ENCODE measurements at regions not wholly inside any gene's neighbourhood (a gene's known extent, or its start where the extent isn't known, plus 50 kb on each side); places are given as distances from the start of the nearest gene placed in this dataset.
"Not testable (repeated sequence)": the region's sequence is repeated elsewhere in the genome, so short reads cannot be mapped to it uniquely, and the experiment has no call there.

- FAIRE-seq, result no peak
Measured at GRCh38 chr13:55543053-55543452, 1597.7 kb upstream of the PRR20A start.

GRCh38 chr13:55550624-55551023 lies 1590.1 kb upstream of the PRR20A start:
- FAIRE-seq (no peak), DNase-seq (ENCODE audit: insufficient read length, low spot score) (no peak)

More at GRCh38 chr13:55543053-55543452, 1597.7 kb upstream of the PRR20A start:
- DNase-seq (ENCODE audit: insufficient read length, low spot score), result no peak

- FAIRE-seq, result no peak
- no peak for DNase-seq (ENCODE audit: insufficient read length, low spot score)
Measured at GRCh38 chr13:55553701-55554100, 1587.0 kb upstream of the PRR20A start.

- FAIRE-seq (no peak), DNase-seq (ENCODE audit: insufficient read length, low spot score) (no peak)
Measured at GRCh38 chr13:55554741-55555140, 1586.0 kb upstream of the PRR20A start.

- DNase-seq (ENCODE audit: insufficient read length, low spot score), result no peak
- FAIRE-seq, result no peak
Measured at GRCh38 chr13:55560331-55560730, 1580.4 kb upstream of the PRR20A start.

- FAIRE-seq, result no peak
- DNase-seq (ENCODE audit: insufficient read length, low spot score), result no peak
Measured at GRCh38 chr13:55563267-55563666, 1577.5 kb upstream of the PRR20A start.

- FAIRE-seq (no peak), DNase-seq (ENCODE audit: insufficient read length, low spot score) (no peak)
Measured at GRCh38 chr13:55566334-55566733, 1574.4 kb upstream of the PRR20A start.

- DNase-seq (ENCODE audit: insufficient read length, low spot score) (no peak), FAIRE-seq (no peak)
Measured at GRCh38 chr13:55566779-55567178, 1573.9 kb upstream of the PRR20A start.

GRCh38 chr13:55567721-55568625 lies 1572.7 kb upstream of the PRR20A start:
- DNase-seq (ENCODE audit: insufficient read length, low spot score) (no peak), FAIRE-seq (no peak)

GRCh38 chr13:55569082-55569481 lies 1571.6 kb upstream of the PRR20A start:
- DNase-seq (ENCODE audit: insufficient read length, low spot score), result no peak
- no peak for FAIRE-seq

- FAIRE-seq (no peak), DNase-seq (ENCODE audit: insufficient read length, low spot score) (no peak)
Measured at GRCh38 chr13:55569514-55569913, 1571.2 kb upstream of the PRR20A start.

GRCh38 chr13:55570371-55570770 lies 1570.3 kb upstream of the PRR20A start:
- DNase-seq (ENCODE audit: insufficient read length, low spot score) (no peak), FAIRE-seq (no peak)

- DNase-seq (ENCODE audit: insufficient read length, low spot score), result no peak
- FAIRE-seq, result no peak
Measured at GRCh38 chr13:55571237-55571867, 1569.4 kb upstream of the PRR20A start.

- DNase-seq (ENCODE audit: insufficient read length, low spot score) (no peak), FAIRE-seq (no peak)
Measured at GRCh38 chr13:55572408-55572807, 1568.3 kb upstream of the PRR20A start.

- DNase-seq (ENCODE audit: insufficient read length, low spot score) (no peak), FAIRE-seq (no peak)
Measured at GRCh38 chr13:55572862-55573261, 1567.9 kb upstream of the PRR20A start.

GRCh38 chr13:55573565-55573964 lies 1567.2 kb upstream of the PRR20A start:
- FAIRE-seq (no peak), DNase-seq (ENCODE audit: insufficient read length, low spot score) (no peak)

- DNase-seq (ENCODE audit: insufficient read length, low spot score), result no peak
- FAIRE-seq, result no peak
Measured at GRCh38 chr13:55576389-55576788, 1564.3 kb upstream of the PRR20A start.

GRCh38 chr13:55577082-55577846 lies 1563.5 kb upstream of the PRR20A start:
- FAIRE-seq (no peak), DNase-seq (ENCODE audit: insufficient read length, low spot score) (no peak)

GRCh38 chr13:55577847-55578210 lies 1562.9 kb upstream of the PRR20A start:
- DNase-seq (ENCODE audit: insufficient read length, low spot score) (no peak), FAIRE-seq (no peak)

- not testable (repeated sequence) for FAIRE-seq; DNase-seq (ENCODE audit: insufficient read length, low spot score)
Measured at GRCh38 chr13:55582294-55582693, 1558.4 kb upstream of the PRR20A start.

- DNase-seq (ENCODE audit: insufficient read length, low spot score) (no peak), FAIRE-seq (no peak)
Measured at GRCh38 chr13:55583953-55584593, 1556.6 kb upstream of the PRR20A start.

Data from GM19239 (cell line).